MM.1S (cell line): ENCODE measurements at regions not wholly inside any gene's neighbourhood (a gene's known extent, or its start where the extent isn't known, plus 50 kb on each side); places are given as distances from the start of the nearest gene placed in this dataset.

Source experiments
- DNase-seq: peaks from one replicate; pipeline ENCODE4 v3.0.0-alpha.2; 2015
- H2AFZ ChIP-seq: fragments of 300-600 bp; sonication (generic); 2 replicates; pipeline ENCODE4 v1.6.0; 2016; ENCODE audit warnings: antibody characterized with exemption, low read length
- H3F3A ChIP-seq: fragments of 300-600 bp; sonication (generic); 2 replicates; pipeline ENCODE4 v1.6.1; 2016; ENCODE audit warnings: mild to moderate bottlenecking, antibody characterized with exemption, low read length, moderate library complexity, mixed read lengths; ENCODE audit not compliant: insufficient read depth
- H3K27ac ChIP-seq: fragments of 300-600 bp; sonication (generic); 2 replicates; pipeline ENCODE4 v1.5.1; 2016; ENCODE audit warnings: mild to moderate bottlenecking, low read length
- H3K27me3 ChIP-seq: fragments of 300-600 bp; sonication (generic); replicated peaks from 2 replicates; pipeline ENCODE4 v1.6.0; 2016; ENCODE audit warnings: low read length; ENCODE audit not compliant: insufficient read depth
- H3K36me3 ChIP-seq: fragments of 300-600 bp; sonication (generic); replicated peaks from 2 replicates; pipeline ENCODE4 v1.6.1; 2016; ENCODE audit warnings: mild to moderate bottlenecking, low read length, mixed read lengths; ENCODE audit not compliant: insufficient read depth
- H3K4me1 ChIP-seq: fragments of 300-600 bp; sonication (generic); 2 replicates; pipeline ENCODE4 v1.6.1; 2016; ENCODE audit warnings: low read length, mixed read lengths
- H3K4me2 ChIP-seq: fragments of 300-600 bp; sonication (generic); 2 replicates; pipeline ENCODE4 v1.6.0; 2016; ENCODE audit warnings: low read depth, low read length
- H3K4me3 ChIP-seq: fragments of 300-600 bp; sonication (generic); 2 replicates; pipeline ENCODE4 v1.5.1; 2016; ENCODE audit warnings: low read length, mixed read lengths
- H3K79me2 ChIP-seq: fragments of 300-600 bp; sonication (generic); 2 replicates; pipeline ENCODE4 v1.6.1; 2016; ENCODE audit warnings: mixed run types, low read length, mixed read lengths
- H3K9ac ChIP-seq: fragments of 300-600 bp; sonication (generic); 2 replicates; pipeline ENCODE4 v1.6.1; 2016; ENCODE audit warnings: low read length, mixed read lengths
- H3K9me2 ChIP-seq: fragments of 300-600 bp; sonication (generic); replicated peaks from 2 replicates; pipeline ENCODE4 v1.6.1; 2016; ENCODE audit warnings: mild to moderate bottlenecking, low read length, mixed read lengths; ENCODE audit not compliant: insufficient read depth
- H3K9me3 ChIP-seq: fragments of 300-600 bp; sonication (generic); replicated peaks from 2 replicates; pipeline ENCODE4 v1.6.1; 2016; ENCODE audit warnings: mild to moderate bottlenecking, low read length, mixed read lengths; ENCODE audit not compliant: insufficient read depth
- H4K20me1 ChIP-seq: fragments of 300-600 bp; sonication (generic); 2 replicates; pipeline ENCODE4 v1.6.1; 2016; ENCODE audit warnings: mild to moderate bottlenecking, low read length, moderate library complexity, mixed read lengths; ENCODE audit not compliant: insufficient read depth
- CTCF ChIP-seq: fragments of 300-600 bp; sonication (generic); IDR thresholded peaks from 2 replicates; pipeline ENCODE4 v1.5.1; 2016; ENCODE audit warnings: antibody characterized with exemption, low read length, mixed read lengths
- EZH2 ChIP-seq: fragments of 300-600 bp; sonication (generic); optimal IDR thresholded peaks from 2 replicates; pipeline ENCODE3; 2017; ENCODE audit warnings: low read depth, mild to moderate bottlenecking, antibody characterized with exemption, low read length, mixed read lengths
- EZH2phosphoT487 ChIP-seq: fragments of 300-600 bp; sonication (generic); IDR thresholded peaks from 2 replicates; pipeline ENCODE4 v1.6.1; 2018; ENCODE audit warnings: antibody characterized with exemption, low read length

- H3K4me2 ChIP-seq: no peak overlapping the region
- no peaks in the 10 kb centered on the region for H3K9me3 ChIP-seq
- H3F3A ChIP-seq: no peaks in the 10 kb centered on the region
- no peak overlapping the region for H3K27ac ChIP-seq
- no peak for DNase-seq
- H3K4me3 ChIP-seq: no peak overlapping the region
- H3K9ac ChIP-seq: no peak overlapping the region
- no peaks in the 10 kb centered on the region for H4K20me1 ChIP-seq
- no peaks in the 10 kb centered on the region for H3K4me1 ChIP-seq
- TF ChIP-seq CTCF (no peak), EZH2phosphoT487 (no peak), EZH2 (no peak)
- no peaks in the 10 kb centered on the region for H3K79me2 ChIP-seq
- H2AFZ ChIP-seq: no peak overlapping the region
- H3K36me3 ChIP-seq: no peaks in the 10 kb centered on the region
- H3K9me2 ChIP-seq: no peaks in the 10 kb centered on the region
- H3K27me3 ChIP-seq: no peaks in the 10 kb centered on the region
These were observed 258.9 kb downstream of the PCDH20 start for GRCh38 chr13:61156753-61157152.

DNA sequence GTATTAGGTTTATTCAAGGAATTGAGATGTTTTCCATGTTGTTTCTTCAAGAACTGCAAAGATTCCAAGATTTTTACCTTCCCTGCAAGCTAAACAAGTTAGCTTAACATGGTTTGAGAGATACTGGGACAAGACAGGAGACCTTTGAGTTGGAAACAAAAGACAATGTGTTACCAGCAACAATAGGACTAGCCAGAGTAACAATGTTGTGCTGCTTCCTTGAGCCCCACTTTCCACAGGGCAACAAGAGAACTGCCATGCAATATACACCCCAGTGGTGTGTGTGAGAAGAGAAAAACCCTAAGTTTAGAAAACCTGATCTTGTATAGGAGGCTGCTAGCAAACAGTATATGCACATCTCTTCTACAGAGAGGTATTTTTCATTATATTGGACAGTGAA lies 264.6 kb downstream of the PCDH20 start:
- no peaks in the 10 kb centered on the region for H3K9me3 ChIP-seq
- no peaks in the 10 kb centered on the region for H3K9me2 ChIP-seq
- no peak overlapping the region for H3K4me2 ChIP-seq
- no peaks in the 10 kb centered on the region for H3K36me3 ChIP-seq
- no peak for TF ChIP-seq CTCF
- no peak for TF ChIP-seq EZH2
- no peak for TF ChIP-seq EZH2phosphoT487
- no peak overlapping the region for H3K9ac ChIP-seq
- no peaks in the 10 kb centered on the region for H3F3A ChIP-seq
- H3K27me3 ChIP-seq: no peaks in the 10 kb centered on the region
- no peaks in the 10 kb centered on the region for H3K4me1 ChIP-seq
- no peaks in the 10 kb centered on the region for H3K79me2 ChIP-seq
- DNase-seq: no peak
- no peaks in the 10 kb centered on the region for H4K20me1 ChIP-seq
- H3K27ac ChIP-seq: no peak overlapping the region
- no peak overlapping the region for H3K4me3 ChIP-seq
- no peak overlapping the region for H2AFZ ChIP-seq

GRCh38 chr13:61149331-61149730 lies 266.3 kb downstream of the PCDH20 start:
- H3K9ac ChIP-seq: no peak overlapping the region
- H3K79me2 ChIP-seq: no peaks in the 10 kb centered on the region
- no peak overlapping the region for H3K4me3 ChIP-seq
- H3K4me1 ChIP-seq: no peaks in the 10 kb centered on the region
- no peaks in the 10 kb centered on the region for H3K9me3 ChIP-seq
- H3K9me2 ChIP-seq: no peaks in the 10 kb centered on the region
- no peak for TF ChIP-seq CTCF
- no peak for TF ChIP-seq EZH2
- no peak for TF ChIP-seq EZH2phosphoT487
- H2AFZ ChIP-seq: no peak overlapping the region
- H3K27ac ChIP-seq: no peak overlapping the region
- no peaks in the 10 kb centered on the region for H3K27me3 ChIP-seq
- H3K36me3 ChIP-seq: no peaks in the 10 kb centered on the region
- no peak overlapping the region for H3K4me2 ChIP-seq
- DNase-seq: no peak
- no peaks in the 10 kb centered on the region for H4K20me1 ChIP-seq
- H3F3A ChIP-seq: no peaks in the 10 kb centered on the region
